ENCODE measurements at regions not wholly inside any gene's neighbourhood (a gene's known extent, or its start where the extent isn't known, plus 50 kb on each side); places are given as distances from the start of the nearest gene placed in this dataset.

DNA sequence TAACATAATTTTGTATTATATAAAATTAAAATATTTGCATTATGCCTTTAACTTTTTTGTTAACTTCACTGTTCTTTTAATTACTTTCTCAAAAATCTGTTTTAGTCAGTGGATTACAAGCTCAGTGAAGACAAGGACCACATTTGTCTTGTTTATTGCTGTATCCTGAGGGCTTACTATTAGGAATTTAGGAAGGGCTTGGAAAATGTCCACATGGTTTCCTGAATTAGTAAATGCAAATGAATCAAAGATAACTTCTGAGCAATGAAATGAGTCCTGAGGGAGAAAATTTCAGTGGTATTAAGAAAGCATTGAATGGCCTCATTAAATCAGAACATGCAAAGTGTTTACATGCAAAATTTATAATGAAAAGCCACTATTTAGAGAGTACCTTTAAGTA lies 1293.2 kb upstream of the GOT2 start:
- TF ChIP-seq, protein P1, sequence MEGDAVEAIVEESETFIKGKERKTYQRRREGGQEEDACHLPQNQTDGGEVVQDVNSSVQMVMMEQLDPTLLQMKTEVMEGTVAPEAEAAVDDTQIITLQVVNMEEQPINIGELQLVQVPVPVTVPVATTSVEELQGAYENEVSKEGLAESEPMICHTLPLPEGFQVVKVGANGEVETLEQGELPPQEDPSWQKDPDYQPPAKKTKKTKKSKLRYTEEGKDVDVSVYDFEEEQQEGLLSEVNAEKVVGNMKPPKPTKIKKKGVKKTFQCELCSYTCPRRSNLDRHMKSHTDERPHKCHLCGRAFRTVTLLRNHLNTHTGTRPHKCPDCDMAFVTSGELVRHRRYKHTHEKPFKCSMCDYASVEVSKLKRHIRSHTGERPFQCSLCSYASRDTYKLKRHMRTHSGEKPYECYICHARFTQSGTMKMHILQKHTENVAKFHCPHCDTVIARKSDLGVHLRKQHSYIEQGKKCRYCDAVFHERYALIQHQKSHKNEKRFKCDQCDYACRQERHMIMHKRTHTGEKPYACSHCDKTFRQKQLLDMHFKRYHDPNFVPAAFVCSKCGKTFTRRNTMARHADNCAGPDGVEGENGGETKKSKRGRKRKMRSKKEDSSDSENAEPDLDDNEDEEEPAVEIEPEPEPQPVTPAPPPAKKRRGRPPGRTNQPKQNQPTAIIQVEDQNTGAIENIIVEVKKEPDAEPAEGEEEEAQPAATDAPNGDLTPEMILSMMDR (IDR thresholded peaks at IDR 0.05) = no peak
- TF ChIP-seq POLR2A (IDR thresholded peaks at IDR 0.05) = no peak

All from testis (tissue), 2 donors.